SK-N-SH (cell line): ENCODE measurements at regions not wholly inside any gene's neighbourhood (a gene's known extent, or its start where the extent isn't known, plus 50 kb on each side); places are given as distances from the start of the nearest gene placed in this dataset.

Experiments
- CTCF ChIA-PET: fragments of 300-600, 350-600 bp; formaldehyde crosslinking; extraction: SDS; loops from one replicate; lab custom pipeline; 2021; lab: Yijun Ruan, JAX
- POLR2A ChIA-PET: fragments of 350-600 bp; sonication (Branson Sonifier 250); formaldehyde crosslinking; extraction: SDS; loops from one replicate; lab custom pipeline; 2020; ENCODE audit warnings: antibody characterized with exemption, inconsistent platforms; lab: Yijun Ruan, JAX
- DNase-seq: peaks from one replicate; pipeline ENCODE4 v3.0.0; 2012
- H2AFZ ChIP-seq: fragments of 200-600 bp; sonication (generic); 2 replicates; pipeline ENCODE4 v1.8.1; 2016; ENCODE audit warnings: antibody characterized with exemption, mild to moderate bottlenecking, low read depth
- H3F3A ChIP-seq: fragments of 200-600 bp; sonication (generic); replicated peaks from 2 replicates; pipeline ENCODE3; 2016; ENCODE audit warnings: antibody characterized with exemption, mild to moderate bottlenecking; ENCODE audit not compliant: insufficient read depth
- H3K27ac ChIP-seq, 2 experiments: fragments of 200-500 bp in 1 of 2; fragments of 200-600 bp in 1 of 2; sonication (Bioruptor generic) in 1 of 2; sonication (generic), shearing (Covaris generic) in 1 of 2; 2 replicates each; pipeline versions ENCODE4 v1.5.1 to v1.6.1; 2014 to 2016; ENCODE audit warnings: low read depth in 2 of 2, inconsistent platforms in 1 of 2, low read length in 1 of 2, mild to moderate bottlenecking in 1 of 2, mixed read lengths in 1 of 2
- H3K27me3 ChIP-seq: fragments of 200-600 bp; sonication (generic), shearing (Covaris generic); 2 replicates; pipeline ENCODE4 v1.6.1; 2016; ENCODE audit warnings: mixed run types; ENCODE audit not compliant: insufficient read depth
- H3K36me3 ChIP-seq, 2 experiments: fragments of 200-500 bp in 1 of 2; fragments of 200-600 bp in 1 of 2; sonication (Bioruptor generic) in 1 of 2; sonication (generic) in 1 of 2; replicated peaks in 1 of 2; 2 replicates each; pipeline versions ENCODE3 to v1.5.1; 2014 to 2016; ENCODE audit warnings: low read length in 1 of 2, mild to moderate bottlenecking in 1 of 2; ENCODE audit not compliant: insufficient read depth in 2 of 2, control insufficient read depth in 1 of 2
- H3K4me1 ChIP-seq, 2 experiments: fragments of 200-500 bp in 1 of 2; fragments of 200-600 bp in 1 of 2; sonication (Bioruptor generic) in 1 of 2; sonication (generic), shearing (Covaris generic) in 1 of 2; 2 replicates each; pipeline versions ENCODE4 v1.5.1 to v1.6.1; 2014 to 2016; ENCODE audit warnings: low read depth in 1 of 2, low read length in 1 of 2, mixed run types in 1 of 2; ENCODE audit not compliant: insufficient read depth in 2 of 2, control insufficient read depth in 1 of 2
- H3K4me2 ChIP-seq: fragments of 200-600 bp; sonication (generic), shearing (Covaris generic); 2 replicates; pipeline ENCODE4 v1.6.1; 2017; ENCODE audit warnings: mixed run types
- H3K4me3 ChIP-seq, 2 experiments: fragments of 200-500 bp in 1 of 2; fragments of 200-600 bp in 1 of 2; sonication (Bioruptor generic) in 1 of 2; sonication (generic), shearing (Covaris generic) in 1 of 2; 2 replicates each; pipeline versions ENCODE4 v1.5.1 to v1.8.1; 2014 to 2016; ENCODE audit warnings: low read depth in 2 of 2, inconsistent platforms in 1 of 2, low read length in 1 of 2, mild to moderate bottlenecking in 1 of 2, mixed read lengths in 1 of 2, moderate library complexity in 1 of 2
- H3K79me2 ChIP-seq: fragments of 200-600 bp; sonication (generic); 2 replicates; pipeline ENCODE4 v1.8.1; 2017; ENCODE audit warnings: mild to moderate bottlenecking; ENCODE audit not compliant: insufficient read depth
- H3K9ac ChIP-seq: fragments of 200-600 bp; sonication (generic); 2 replicates; pipeline ENCODE4 v1.6.1; 2017; ENCODE audit warnings: mixed run types
- H3K9me2 ChIP-seq: fragments of 200-600 bp; sonication (generic); 2 replicates; pipeline ENCODE4 v1.6.1; 2017; ENCODE audit warnings: mixed run types
- H3K9me3 ChIP-seq: fragments of 200-600 bp; sonication (generic); 2 replicates; pipeline ENCODE4 v1.6.1; 2017; ENCODE audit warnings: mixed run types, mild to moderate bottlenecking, moderate library complexity
- H4K20me1 ChIP-seq: fragments of 200-600 bp; sonication (generic); 2 replicates; pipeline ENCODE4 v1.6.1; 2017; ENCODE audit warnings: mild to moderate bottlenecking, mixed run types; ENCODE audit not compliant: insufficient read depth
- CHD2 ChIP-seq: fragments of 150-350 bp; IDR thresholded peaks from 2 replicates; pipeline ENCODE4 v1.6.1; 2018; ENCODE audit warnings: low read length; ENCODE audit not compliant: partially characterized antibody
- FOSL2 ChIP-seq: IDR thresholded peaks from 2 replicates; pipeline ENCODE4 v1.4.0; 2012; ENCODE audit warnings: low read depth, mild to moderate bottlenecking, moderate library complexity, borderline replicate concordance
- FOXM1 ChIP-seq: IDR thresholded peaks from 2 replicates; pipeline ENCODE4 v1.4.0; 2012; ENCODE audit warnings: low read depth, mild to moderate bottlenecking
- POLR2AphosphoS5 ChIP-seq: IDR thresholded peaks from 2 replicates; pipeline ENCODE4 v1.6.1; 2012; ENCODE audit warnings: low read depth, low read length
- RAD21 ChIP-seq: IDR thresholded peaks from 2 replicates; pipeline ENCODE4 v1.6.1; 2012; ENCODE audit warnings: mild to moderate bottlenecking, low read length
- SIN3A ChIP-seq: IDR thresholded peaks from 2 replicates; pipeline ENCODE4 v1.6.1; 2012; ENCODE audit warnings: low read depth, mild to moderate bottlenecking, low read length, moderate library complexity, borderline replicate concordance
- YY1 ChIP-seq: IDR thresholded peaks from 2 replicates; pipeline ENCODE4 v1.4.0; 2012; ENCODE audit warnings: low read depth, mild to moderate bottlenecking
- WGBS: methylation state at CpG from one replicate; pipeline ENCODE4 v1.1.6; 2017; ENCODE audit warnings: low lambda C conversion rate; 5-methylcytosine and 5-hydroxymethylcytosine counted together
- TF ChIP-seq, protein P1 (sequence below): IDR thresholded peaks from 2 replicates; pipeline ENCODE4 v1.6.1; 2012; ENCODE audit warnings: mild to moderate bottlenecking, low read depth, low read length, moderate library complexity
- TF ChIP-seq, protein P2 (sequence below): fragments of 150-350 bp; IDR thresholded peaks from 2 replicates; pipeline ENCODE4 v1.6.1; 2016; ENCODE audit warnings: mild to moderate bottlenecking, low read depth, low read length
- TF ChIP-seq, protein P3 (sequence below): IDR thresholded peaks from 2 replicates; pipeline ENCODE4 v1.4.0; 2012; ENCODE audit warnings: low read depth, borderline replicate concordance

DNA sequence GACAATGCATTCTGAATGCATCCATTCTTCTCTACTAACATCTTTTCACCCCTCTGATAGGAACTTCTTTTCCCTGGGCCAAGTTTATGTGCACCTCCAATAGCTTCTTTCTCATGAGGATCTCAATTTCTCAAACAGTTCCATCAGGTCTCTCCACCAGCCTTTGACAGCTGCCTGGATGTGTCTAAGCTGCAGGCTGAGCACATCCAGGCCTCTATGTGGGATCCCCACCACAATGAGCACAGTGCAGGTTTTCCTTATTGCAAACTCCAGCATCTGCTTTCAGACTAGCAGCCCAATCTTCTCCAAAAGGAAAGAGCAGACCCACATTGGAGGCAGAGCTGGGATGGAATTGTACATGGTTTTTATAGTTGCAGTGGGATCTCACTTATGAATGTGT is 145.3 kb upstream of the TBX20 start:
- Histone ChIP-seq H4K20me1 (no peaks in the 10 kb centered on the region), H3K4me1 (no peaks in the 10 kb centered on the region; a peak in 1 of 4 replicates), H3F3A (no peaks in the 10 kb centered on the region), H3K27me3 (no peaks in the 10 kb centered on the region; the same call in 1 of the 2 replicates), H3K9ac (no peak overlapping the region), H3K9me2 (no peaks in the 10 kb centered on the region), H3K4me3 (no peak overlapping the region), H3K36me3 (no peaks in the 10 kb centered on the region), H3K27ac (no peak overlapping the region), H2AFZ (no peak overlapping the region), H3K79me2 (no peaks in the 10 kb centered on the region), H3K4me2 (no peak overlapping the region), H3K9me3 (no peaks in the 10 kb centered on the region)
- no peak for TF ChIP-seq FOSL2
- TF ChIP-seq POLR2AphosphoS5: no peak
- TF ChIP-seq YY1: no peak
- TF ChIP-seq FOXM1: no peak
- DNase-seq: no peak
- CTCF ChIA-PET: no interaction called here
- POLR2A ChIA-PET: no interaction called here

DNA sequence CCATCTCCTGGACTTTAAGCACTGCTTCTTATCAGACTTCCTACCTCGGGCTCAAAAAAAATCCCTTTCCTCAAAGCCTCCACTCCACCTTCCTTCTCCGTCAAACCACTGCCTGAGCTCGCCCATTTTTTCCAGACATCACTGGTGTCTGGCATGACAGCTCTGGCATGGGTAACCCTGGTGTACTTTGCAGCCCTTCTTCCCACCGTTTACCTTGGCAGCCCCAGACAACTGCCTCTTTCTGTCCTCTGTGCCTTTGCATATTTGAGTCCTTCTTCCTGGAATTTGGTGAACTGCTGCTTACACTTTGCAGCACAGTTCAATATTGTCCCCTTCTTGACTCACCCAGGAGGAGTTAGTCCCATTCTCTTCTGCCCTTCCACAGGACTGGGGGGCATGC is 144.6 kb upstream of the TBX20 start:
- ChIA-PET CTCF (interaction anchor here (1.5 kb wide), 1 partner anchor 17 kb away, joined by 3 read pairs; no protein-coding TSS in a partner anchor), POLR2A (no interaction called here)
- H3K27me3 ChIP-seq: no peaks in the 10 kb centered on the region; the same call in 1 of the 2 replicates
- H3K9ac ChIP-seq: no peak overlapping the region
- H3K4me1 ChIP-seq: no peaks in the 10 kb centered on the region; a peak in 1 of 4 replicates
- H3K4me2 ChIP-seq: no peak overlapping the region
- 25% methylated on average over 4 of the region's 4 CpGs for WGBS
- H3K79me2 ChIP-seq: no peaks in the 10 kb centered on the region
- no peak overlapping the region for H3K27ac ChIP-seq
- no peak overlapping the region for H2AFZ ChIP-seq
- no peaks in the 10 kb centered on the region for H3K9me2 ChIP-seq
- H3K9me3 ChIP-seq: no peaks in the 10 kb centered on the region
- H3F3A ChIP-seq: no peaks in the 10 kb centered on the region
- TF ChIP-seq, protein P1, sequence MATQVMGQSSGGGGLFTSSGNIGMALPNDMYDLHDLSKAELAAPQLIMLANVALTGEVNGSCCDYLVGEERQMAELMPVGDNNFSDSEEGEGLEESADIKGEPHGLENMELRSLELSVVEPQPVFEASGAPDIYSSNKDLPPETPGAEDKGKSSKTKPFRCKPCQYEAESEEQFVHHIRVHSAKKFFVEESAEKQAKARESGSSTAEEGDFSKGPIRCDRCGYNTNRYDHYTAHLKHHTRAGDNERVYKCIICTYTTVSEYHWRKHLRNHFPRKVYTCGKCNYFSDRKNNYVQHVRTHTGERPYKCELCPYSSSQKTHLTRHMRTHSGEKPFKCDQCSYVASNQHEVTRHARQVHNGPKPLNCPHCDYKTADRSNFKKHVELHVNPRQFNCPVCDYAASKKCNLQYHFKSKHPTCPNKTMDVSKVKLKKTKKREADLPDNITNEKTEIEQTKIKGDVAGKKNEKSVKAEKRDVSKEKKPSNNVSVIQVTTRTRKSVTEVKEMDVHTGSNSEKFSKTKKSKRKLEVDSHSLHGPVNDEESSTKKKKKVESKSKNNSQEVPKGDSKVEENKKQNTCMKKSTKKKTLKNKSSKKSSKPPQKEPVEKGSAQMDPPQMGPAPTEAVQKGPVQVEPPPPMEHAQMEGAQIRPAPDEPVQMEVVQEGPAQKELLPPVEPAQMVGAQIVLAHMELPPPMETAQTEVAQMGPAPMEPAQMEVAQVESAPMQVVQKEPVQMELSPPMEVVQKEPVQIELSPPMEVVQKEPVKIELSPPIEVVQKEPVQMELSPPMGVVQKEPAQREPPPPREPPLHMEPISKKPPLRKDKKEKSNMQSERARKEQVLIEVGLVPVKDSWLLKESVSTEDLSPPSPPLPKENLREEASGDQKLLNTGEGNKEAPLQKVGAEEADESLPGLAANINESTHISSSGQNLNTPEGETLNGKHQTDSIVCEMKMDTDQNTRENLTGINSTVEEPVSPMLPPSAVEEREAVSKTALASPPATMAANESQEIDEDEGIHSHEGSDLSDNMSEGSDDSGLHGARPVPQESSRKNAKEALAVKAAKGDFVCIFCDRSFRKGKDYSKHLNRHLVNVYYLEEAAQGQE: no peak
- no peak for TF ChIP-seq POLR2AphosphoS5
- TF ChIP-seq, all 33 proteins: peak for 0
- Histone ChIP-seq H3K36me3 (no peaks in the 10 kb centered on the region), H3K4me3 (no peak overlapping the region), H4K20me1 (no peaks in the 10 kb centered on the region)
- DNase-seq: no peak

DNA sequence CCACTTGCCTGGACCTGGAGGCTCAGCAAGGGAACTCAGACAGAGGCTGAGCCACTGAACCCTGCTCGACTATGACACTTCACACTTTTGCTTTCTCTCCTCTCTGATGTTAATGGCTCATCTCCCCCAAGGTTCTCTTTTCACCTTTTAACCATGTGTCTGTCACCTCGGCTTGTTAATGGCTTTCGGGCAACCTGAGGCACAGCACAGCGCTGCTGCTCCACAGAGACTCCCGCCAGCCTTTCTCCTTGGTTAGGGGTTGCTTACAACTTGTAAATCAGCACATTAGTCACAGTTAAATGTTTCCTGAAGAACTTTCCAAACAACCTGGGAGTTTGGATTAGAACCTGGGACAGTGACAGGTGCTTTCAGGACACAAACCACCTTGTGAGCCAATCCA is 136.2 kb upstream of the TBX20 start:
- Histone ChIP-seq H3K36me3 (no peaks in the 10 kb centered on the region), H3K4me3 (no peak overlapping the region), H3K9me2 (no peaks in the 10 kb centered on the region), H3K79me2 (no peaks in the 10 kb centered on the region), H3K4me2 (no peak overlapping the region), H4K20me1 (no peaks in the 10 kb centered on the region), H3K27ac (no peak overlapping the region), H2AFZ (no peak overlapping the region), H3K9me3 (no peaks in the 10 kb centered on the region), H3K9ac (no peak overlapping the region), H3F3A (no peaks in the 10 kb centered on the region), H3K4me1 (no peaks in the 10 kb centered on the region), H3K27me3 (peaks cover 10% of the 10 kb centered on the region; the same call in 1 of the 2 replicates)
- ChIA-PET POLR2A (no interaction called here), CTCF (no interaction called here)
- no peak for DNase-seq
- WGBS: 57% methylated on average over 5 of the region's 5 CpGs
- TF ChIP-seq, protein P2, sequence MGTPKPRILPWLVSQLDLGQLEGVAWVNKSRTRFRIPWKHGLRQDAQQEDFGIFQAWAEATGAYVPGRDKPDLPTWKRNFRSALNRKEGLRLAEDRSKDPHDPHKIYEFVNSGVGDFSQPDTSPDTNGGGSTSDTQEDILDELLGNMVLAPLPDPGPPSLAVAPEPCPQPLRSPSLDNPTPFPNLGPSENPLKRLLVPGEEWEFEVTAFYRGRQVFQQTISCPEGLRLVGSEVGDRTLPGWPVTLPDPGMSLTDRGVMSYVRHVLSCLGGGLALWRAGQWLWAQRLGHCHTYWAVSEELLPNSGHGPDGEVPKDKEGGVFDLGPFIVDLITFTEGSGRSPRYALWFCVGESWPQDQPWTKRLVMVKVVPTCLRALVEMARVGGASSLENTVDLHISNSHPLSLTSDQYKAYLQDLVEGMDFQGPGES: no peak
- TF ChIP-seq CHD2 (no peak), SIN3A (no peak), RAD21 (no peak)
- TF ChIP-seq, protein P3, sequence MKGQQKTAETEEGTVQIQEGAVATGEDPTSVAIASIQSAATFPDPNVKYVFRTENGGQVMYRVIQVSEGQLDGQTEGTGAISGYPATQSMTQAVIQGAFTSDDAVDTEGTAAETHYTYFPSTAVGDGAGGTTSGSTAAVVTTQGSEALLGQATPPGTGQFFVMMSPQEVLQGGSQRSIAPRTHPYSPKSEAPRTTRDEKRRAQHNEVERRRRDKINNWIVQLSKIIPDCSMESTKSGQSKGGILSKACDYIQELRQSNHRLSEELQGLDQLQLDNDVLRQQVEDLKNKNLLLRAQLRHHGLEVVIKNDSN: no peak
